Suprapubic skin (tissue), 4 donors: ENCODE measurements at regions not wholly inside any gene's neighbourhood (a gene's known extent, or its start where the extent isn't known, plus 50 kb on each side); places are given as distances from the start of the nearest gene placed in this dataset.

Experiments used
- CTCF ChIP-seq, 2 donors: fragments of 200-600 bp in 1 of 2; fragments of 450-650 bp in 1 of 2; sonication (generic) in 1 of 2; IDR thresholded peaks; one replicate each; pipeline ENCODE4 v1.5.1; 2016 to 2019; ENCODE audit warnings: antibody characterized with exemption in 2 of 2, mild to moderate bottlenecking in 1 of 2, moderate library complexity in 1 of 2
- EP300 ChIP-seq: sonication (generic); formaldehyde crosslinking; IDR thresholded peaks from one replicate; pipeline ENCODE4 v1.6.1; 2017; ENCODE audit warnings: antibody characterized with exemption
- POLR2A ChIP-seq, 2 donors: fragments of 450-650 bp; IDR thresholded peaks; one replicate each; pipeline ENCODE4 v1.6.1; 2017; ENCODE audit warnings: antibody characterized with exemption in 2 of 2, mild to moderate bottlenecking in 2 of 2, moderate library complexity in 2 of 2
- POLR2AphosphoS5 ChIP-seq, 3 donors: sonication (generic); formaldehyde crosslinking; IDR thresholded peaks; one replicate each; pipeline ENCODE4 v1.6.1; 2017; ENCODE audit warnings: antibody characterized with exemption in 3 of 3

GRCh38 chr5:96229188-96229587 lies 203.9 kb downstream of the PCSK1 start:
- TF ChIP-seq POLR2A (IDR thresholded peaks at IDR 0.05) (no peak), CTCF (IDR thresholded peaks at IDR 0.05) (no peak), EP300 (no peak), POLR2AphosphoS5 (IDR thresholded peaks at IDR 0.05) (no peak)
